Stimulated activated naive CD4-positive, alpha-beta T cell treated with Interleukin-2 at 50 U/mL for 16 hours (primary cell): ENCODE measurements at regions not wholly inside any gene's neighbourhood (a gene's known extent, or its start where the extent isn't known, plus 50 kb on each side); places are given as distances from the start of the nearest gene placed in this dataset.

Experiments
- DNase-seq: peaks from one replicate; lab custom pipeline; 2025; lab: John Stamatoyannopoulos, UW

DNA sequence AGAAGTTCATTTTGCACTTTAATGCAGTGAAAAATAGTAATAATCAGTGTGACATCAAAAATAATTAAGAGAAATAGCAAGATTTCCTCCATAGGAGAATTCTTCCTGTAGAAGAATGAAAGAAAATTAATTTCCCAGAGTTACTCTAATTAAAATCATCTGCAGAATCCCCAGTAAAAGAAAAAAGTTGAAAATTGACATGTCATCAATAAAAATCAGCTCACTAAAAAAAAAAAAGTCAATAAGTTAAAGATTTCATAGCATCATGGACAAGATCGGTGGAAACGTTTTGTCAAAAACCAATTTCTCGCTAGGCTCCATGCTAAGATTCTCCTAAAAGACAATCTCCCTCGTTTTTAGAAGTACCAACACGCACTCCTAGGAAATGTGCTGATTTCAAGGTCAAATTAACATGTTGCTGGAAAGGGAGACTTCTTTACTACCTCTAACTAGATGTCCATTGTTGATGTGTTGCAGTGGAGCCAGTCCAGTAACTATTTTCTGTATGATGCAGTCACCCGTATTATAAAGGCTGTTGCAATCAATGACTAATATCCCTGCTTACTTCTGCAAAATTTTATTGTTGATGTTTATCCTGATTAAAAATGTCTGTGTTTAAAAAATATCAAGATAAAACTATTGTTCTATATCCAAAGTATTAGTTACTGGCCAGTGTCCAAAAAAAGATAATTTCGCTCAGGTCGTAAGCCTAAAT lies 591.9 kb upstream of the MGMT start:
- DNase-seq, result no peak

- DNase-seq, result no peak
Observed at GRCh38 chr10:128875956-128876736, 590.9 kb upstream of the MGMT start.

- no peak for DNase-seq
Observed at GRCh38 chr10:128877141-128877540, 589.9 kb upstream of the MGMT start.

- no peak for DNase-seq
Observed at GRCh38 chr10:128877936-128878335, 589.1 kb upstream of the MGMT start.

DNA sequence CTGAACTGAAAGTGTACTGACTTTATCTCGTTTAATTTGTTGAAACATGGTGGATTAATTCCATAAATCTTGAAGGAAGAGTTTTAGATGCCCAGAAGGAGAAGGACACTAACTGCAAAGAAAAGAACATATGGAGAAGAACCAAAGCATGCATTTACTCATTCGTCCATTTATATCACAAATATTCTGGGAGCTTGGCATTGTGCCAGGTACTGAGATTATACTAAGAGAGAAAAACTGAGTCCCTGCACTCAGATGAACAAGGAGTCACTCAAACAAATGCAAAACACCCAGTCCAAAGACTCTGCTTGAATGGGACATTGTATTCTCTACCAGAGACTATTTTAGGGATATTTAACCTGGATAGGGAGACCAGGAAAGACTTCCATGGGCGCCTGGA lies 588.0 kb upstream of the MGMT start:
- no peak for DNase-seq

DNA sequence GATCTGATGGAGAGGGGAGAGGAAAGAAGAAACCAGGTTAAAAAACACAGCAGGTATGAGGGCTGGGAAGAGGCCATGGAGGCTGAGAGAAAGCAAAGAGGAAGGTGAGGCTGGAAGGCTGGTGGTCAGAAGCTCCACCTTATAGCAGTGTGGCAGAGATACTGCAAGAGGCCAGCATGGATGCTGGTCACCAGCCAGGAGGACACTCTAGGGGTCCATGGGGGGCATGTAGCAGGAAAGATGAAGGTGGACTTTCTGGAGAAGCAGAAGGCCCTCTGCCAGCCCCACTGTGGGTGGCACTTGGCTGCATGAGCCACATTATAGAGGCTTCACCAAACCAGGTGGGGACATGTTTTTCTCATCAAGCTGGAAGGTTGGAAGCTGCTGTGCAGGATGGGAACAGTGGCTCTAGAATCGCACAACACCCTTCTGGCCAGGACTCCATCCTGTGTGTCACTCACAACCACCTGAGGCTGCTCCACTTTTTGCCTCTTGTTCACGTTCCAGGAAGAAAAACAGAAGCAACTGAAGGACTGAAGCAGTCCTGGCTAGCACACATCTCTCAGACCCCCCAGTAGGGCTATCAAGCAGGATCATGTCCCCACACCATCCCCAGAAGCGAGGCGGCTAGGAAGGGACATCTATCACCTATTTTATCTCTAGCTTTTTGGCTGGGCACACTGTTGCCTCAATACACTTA lies 587.5 kb upstream of the MGMT start:
- no peak for DNase-seq

- DNase-seq, result no peak
Observed at GRCh38 chr10:128880159-128880725, 586.8 kb upstream of the MGMT start.

- no peak for DNase-seq
Observed at GRCh38 chr10:128881086-128881485, 586.0 kb upstream of the MGMT start.

- no peak for DNase-seq
Observed at GRCh38 chr10:128883231-128884032, 583.6 kb upstream of the MGMT start.

- DNase-seq, result no peak
Observed at GRCh38 chr10:128884033-128884425, 583.0 kb upstream of the MGMT start.

GRCh38 chr10:128884496-128885072 lies 582.5 kb upstream of the MGMT start:
- no peak for DNase-seq

DNA sequence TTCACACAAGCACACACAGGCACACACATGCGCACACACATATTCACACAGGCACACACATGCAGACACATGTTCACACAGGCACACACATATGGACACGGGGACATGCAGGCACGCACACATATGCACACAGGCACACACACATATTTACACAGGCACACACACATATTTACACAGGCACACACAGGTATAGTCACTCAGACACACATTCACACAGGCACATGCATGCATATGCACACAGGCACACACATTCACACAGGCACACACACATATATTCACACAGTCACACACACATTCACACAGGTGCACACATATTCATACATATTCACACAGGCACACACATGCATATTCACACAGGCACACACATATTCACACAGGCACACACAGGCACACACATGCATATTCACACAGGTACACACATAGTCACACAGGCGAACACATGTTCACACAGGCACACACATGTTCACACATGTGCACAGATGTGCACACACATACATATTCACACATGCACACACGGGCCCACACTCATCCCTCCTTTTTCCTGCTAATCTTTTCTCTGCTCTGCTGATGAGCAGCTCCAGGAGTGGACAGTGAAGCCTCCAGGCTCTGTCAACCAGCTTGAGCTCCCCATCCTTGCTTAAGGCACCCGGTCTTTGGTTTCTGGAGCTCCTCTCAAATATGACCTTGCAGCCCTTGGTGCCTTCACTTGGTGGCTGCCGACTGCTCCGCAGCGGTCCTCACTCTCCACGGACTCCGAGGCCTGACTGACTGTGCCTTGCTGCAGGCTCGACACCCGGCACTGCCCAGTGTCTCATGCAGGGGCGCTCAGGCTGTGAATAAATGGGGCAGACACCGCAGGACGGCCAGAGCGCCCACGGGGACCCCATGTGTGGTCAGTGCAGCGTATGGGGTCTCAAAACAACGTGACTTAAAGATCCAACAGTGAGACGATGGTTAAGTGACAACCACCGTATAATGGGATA lies 581.2 kb upstream of the MGMT start:
- DNase-seq, result no peak

DNA sequence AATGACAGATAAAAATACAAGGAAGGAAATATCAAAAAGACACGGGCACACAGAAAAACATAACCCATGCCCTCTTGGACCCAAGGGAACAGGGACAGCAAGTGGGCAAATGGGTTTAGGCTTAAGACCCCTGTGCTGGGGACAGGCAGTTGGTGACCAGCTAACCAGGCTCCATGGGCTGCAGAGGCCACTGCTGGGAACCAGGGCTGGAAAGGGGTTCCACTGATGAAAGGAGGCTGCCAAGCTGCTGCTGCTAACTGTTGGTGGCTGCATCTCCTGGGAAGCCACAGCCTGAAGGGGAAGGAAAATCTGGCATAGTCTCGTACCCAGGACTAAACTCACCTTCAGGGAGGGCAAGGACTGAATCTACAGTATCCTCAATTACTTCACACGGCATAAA lies 579.2 kb upstream of the MGMT start:
- no peak for DNase-seq

- no peak for DNase-seq
Observed at GRCh38 chr10:128892005-128892404, 575.0 kb upstream of the MGMT start.

DNA sequence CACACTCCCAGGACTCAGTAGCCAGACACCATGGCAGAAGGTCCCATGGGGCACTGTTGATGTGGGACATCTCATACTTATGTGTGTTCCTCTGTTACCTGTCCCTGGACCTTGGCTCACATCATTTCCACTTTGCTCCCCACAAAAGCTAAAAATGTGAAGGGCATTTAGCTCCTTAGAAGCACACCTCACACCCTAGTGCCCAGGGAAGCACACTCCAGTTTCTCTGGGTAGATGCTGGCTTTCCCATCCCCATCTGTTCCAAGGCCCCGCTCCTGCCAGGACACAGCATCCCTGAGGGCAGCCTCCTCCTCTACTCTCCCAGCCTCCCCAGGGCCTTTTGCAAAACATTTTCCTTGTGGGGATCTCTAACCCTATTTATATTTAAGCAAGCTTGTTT lies 572.4 kb upstream of the MGMT start:
- no peak for DNase-seq

DNA sequence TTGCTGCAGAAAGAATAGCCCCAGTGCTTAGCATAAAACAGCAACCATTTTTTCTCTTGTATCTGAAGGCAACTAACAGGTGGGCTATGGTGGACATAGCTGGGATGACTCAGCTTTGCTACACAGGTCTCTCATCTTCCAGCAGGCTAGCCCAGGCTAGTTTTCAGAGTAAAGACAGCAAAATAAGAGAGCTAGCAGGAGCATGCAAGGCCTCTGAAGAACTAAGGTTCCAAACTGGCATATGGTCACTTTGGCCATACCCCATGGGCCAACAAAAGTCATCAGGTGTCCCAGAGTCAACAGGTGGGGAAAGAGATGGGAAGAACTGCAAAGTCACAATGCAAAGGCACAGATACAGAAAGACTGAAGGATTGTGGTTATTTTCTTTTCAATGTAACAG lies 571.6 kb upstream of the MGMT start:
- DNase-seq, result no peak

- no peak for DNase-seq
Observed at GRCh38 chr10:128896116-128896795, 570.8 kb upstream of the MGMT start.

GRCh38 chr10:128896963-128897362 lies 570.1 kb upstream of the MGMT start:
- DNase-seq, result no peak

GRCh38 chr10:128897401-128898129 lies 569.5 kb upstream of the MGMT start:
- DNase-seq, result no peak
